IMR-90 (cell line): ENCODE measurements at regions not wholly inside any gene's neighbourhood (a gene's known extent, or its start where the extent isn't known, plus 50 kb on each side); places are given as distances from the start of the nearest gene placed in this dataset.

Source experiments
- ATAC-seq: fragments of 200-7000 bp; cut with Tn5 transposase; 2 replicates; pipeline ENCODE4 v1.9.1; 2020; ENCODE audit warnings: low read depth, mild to moderate bottlenecking, moderate library complexity
- BruUV-seq: library from RNA; stranded (reverse); fragments of 400-500 nt; replicated peaks from 2 replicates; lab custom pipeline; 2021; lab: Mats Ljungman, UMichigan
- CTCF ChIA-PET: fragments of 300-600 bp; formaldehyde crosslinking; extraction: SDS; loops from one replicate; lab custom pipeline; 2021; ENCODE audit warnings: antibody characterized with exemption; lab: Yijun Ruan, JAX
- POLR2A ChIA-PET: fragments of 300-600 bp; sonication (Branson Sonifier 250); formaldehyde crosslinking; loops from one replicate; lab custom pipeline; 2022; ENCODE audit warnings: antibody characterized with exemption; ENCODE audit not compliant: unreplicated experiment; lab: Charles Lee
- DNase-seq: peaks from one replicate; pipeline ENCODE4 v3.0.0; 2013
- H2AFZ ChIP-seq: replicated peaks from 2 replicates; pipeline ENCODE3; 2013; ENCODE audit warnings: low read length, mild to moderate bottlenecking; ENCODE audit not compliant: poor library complexity
- H2AK5ac ChIP-seq: 2 replicates; pipeline ENCODE4 v1.6.1; 2013; ENCODE audit warnings: low read depth, low read length, inconsistent platforms
- H2AK9ac ChIP-seq: replicated peaks from 2 replicates; pipeline ENCODE3; 2013; ENCODE audit warnings: mild to moderate bottlenecking, low read depth, low read length, moderate library complexity; ENCODE audit not compliant: poor library complexity
- H2BK120ac ChIP-seq: 2 replicates; pipeline ENCODE4 v1.6.1; 2013; ENCODE audit warnings: low read depth, low read length, inconsistent platforms
- H2BK15ac ChIP-seq: 3 replicates; pipeline ENCODE4 v1.6.1; 2013; ENCODE audit warnings: low read depth, low read length, inconsistent platforms
- H2BK20ac ChIP-seq: 2 replicates; pipeline ENCODE4 v1.6.1; 2013; ENCODE audit warnings: low read depth, mild to moderate bottlenecking, inconsistent platforms, low read length, moderate library complexity
- H2BK5ac ChIP-seq: 2 replicates; pipeline ENCODE4 v1.6.1; 2013; ENCODE audit warnings: mild to moderate bottlenecking, low read depth, low read length, inconsistent platforms; ENCODE audit not compliant: poor library complexity, severe bottlenecking
- H3K14ac ChIP-seq: replicated peaks from 2 replicates; pipeline ENCODE4 v1.6.1; 2013; ENCODE audit warnings: low read depth, low read length, inconsistent platforms
- H3K18ac ChIP-seq: 2 replicates; pipeline ENCODE4 v1.6.1; 2013; ENCODE audit warnings: low read depth, low read length, control low read depth
- H3K23ac ChIP-seq: 2 replicates; pipeline ENCODE4 v1.6.1; 2013; ENCODE audit warnings: low read depth, low read length, inconsistent platforms
- H3K27ac ChIP-seq: 2 replicates; pipeline ENCODE4 v1.5.1; 2013; ENCODE audit warnings: mild to moderate bottlenecking, control low read depth, low read length; ENCODE audit not compliant: insufficient read depth
- H3K27me3 ChIP-seq: 2 replicates; pipeline ENCODE4 v1.6.1; 2013; ENCODE audit warnings: low read length; ENCODE audit not compliant: control insufficient read depth, insufficient read depth
- H3K36me3 ChIP-seq: 2 replicates; pipeline ENCODE4 v1.6.1; 2013; ENCODE audit warnings: low read length, mixed read lengths; ENCODE audit not compliant: control insufficient read depth, insufficient read depth
- H3K4ac ChIP-seq: 2 replicates; pipeline ENCODE4 v1.6.1; 2013; ENCODE audit warnings: low read depth, low read length, inconsistent platforms
- H3K4me1 ChIP-seq: 2 replicates; pipeline ENCODE4 v1.6.1; 2013; ENCODE audit warnings: low read length, mixed read lengths; ENCODE audit not compliant: control insufficient read depth, insufficient read depth
- H3K4me2 ChIP-seq: 2 replicates; pipeline ENCODE4 v1.6.1; 2013; ENCODE audit warnings: low read depth, mild to moderate bottlenecking, control low read depth, low read length, moderate library complexity
- H3K4me3 ChIP-seq: 2 replicates; pipeline ENCODE4 v1.5.1; 2013; ENCODE audit warnings: low read depth, mild to moderate bottlenecking, control low read depth, low read length, moderate library complexity; ENCODE audit not compliant: insufficient read depth
- H3K56ac ChIP-seq: 2 replicates; pipeline ENCODE4 v1.6.1; 2013; ENCODE audit warnings: low read length, inconsistent platforms; ENCODE audit not compliant: insufficient read depth; ENCODE audit errors: extremely low read depth
- H3K79me1 ChIP-seq, 2 experiments: 2 replicates each; pipeline ENCODE4 v1.6.1; 2013; ENCODE audit warnings: low read length in 2 of 2, inconsistent platforms in 1 of 2, low read depth in 1 of 2
- H3K9ac ChIP-seq: 2 replicates; pipeline ENCODE4 v1.6.1; 2013; ENCODE audit warnings: low read depth, low read length, control low read depth
- H3K9me1 ChIP-seq: 2 replicates; pipeline ENCODE4 v1.6.1; 2013; ENCODE audit warnings: low read length, inconsistent platforms; ENCODE audit not compliant: insufficient read depth
- H3K9me3 ChIP-seq: 2 replicates; pipeline ENCODE4 v1.6.1; 2013; ENCODE audit warnings: low read length; ENCODE audit not compliant: control insufficient read depth, insufficient read depth
- H4K20me1 ChIP-seq: 2 replicates; pipeline ENCODE4 v1.6.1; 2013; ENCODE audit warnings: low read length, inconsistent platforms; ENCODE audit not compliant: insufficient read depth
- H4K5ac ChIP-seq: 2 replicates; pipeline ENCODE4 v1.6.1; 2013; ENCODE audit warnings: mild to moderate bottlenecking, low read depth, low read length, control low read depth
- H4K8ac ChIP-seq, 2 experiments: 2 replicates each; pipeline ENCODE4 v1.6.1; 2013; ENCODE audit warnings: low read depth in 2 of 2, low read length in 2 of 2, control low read depth in 1 of 2, inconsistent platforms in 1 of 2
- H4K91ac ChIP-seq: 2 replicates; pipeline ENCODE4 v1.6.1; 2013; ENCODE audit warnings: low read depth, low read length, inconsistent platforms; ENCODE audit not compliant: insufficient read depth
- BHLHE40 ChIP-seq: fragments of 150-350 bp; IDR thresholded peaks from 2 replicates; pipeline ENCODE4 v1.6.1; 2016; ENCODE audit warnings: mild to moderate bottlenecking, low read depth, low read length
- CEBPB ChIP-seq: IDR thresholded peaks from 2 replicates; pipeline ENCODE4 v1.6.1; 2012; ENCODE audit warnings: low read depth, low read length, improper control_type of control experiment
- CHD1 ChIP-seq: IDR thresholded peaks from 2 replicates; pipeline ENCODE4 v1.6.1; 2012; ENCODE audit warnings: low read depth, low read length, improper control_type of control experiment
- CTCF ChIP-seq: conservative IDR thresholded peaks from 2 replicates; pipeline ENCODE4 v1.5.1; 2012; ENCODE audit warnings: mild to moderate bottlenecking, low read depth, low read length, improper control_type of control experiment
- MAZ ChIP-seq: IDR thresholded peaks from 2 replicates; pipeline ENCODE4 v1.6.1; 2012; ENCODE audit warnings: low read depth, mild to moderate bottlenecking, low read length, improper control_type of control experiment, moderate library complexity, borderline replicate concordance
- MXI1 ChIP-seq: IDR thresholded peaks from 2 replicates; pipeline ENCODE4 v1.6.1; 2012; ENCODE audit warnings: low read depth, mild to moderate bottlenecking, low read length, moderate library complexity, borderline replicate concordance
- POLR2A ChIP-seq: IDR thresholded peaks from 2 replicates; pipeline ENCODE4 v1.6.1; 2012; ENCODE audit warnings: mild to moderate bottlenecking, low read depth, low read length
- RAD21 ChIP-seq: IDR thresholded peaks from 2 replicates; pipeline ENCODE4 v1.6.1; 2012; ENCODE audit warnings: low read length, improper control_type of control experiment
- RCOR1 ChIP-seq: IDR thresholded peaks from 2 replicates; pipeline ENCODE4 v1.6.1; 2012; ENCODE audit warnings: mild to moderate bottlenecking, low read length, improper control_type of control experiment; ENCODE audit not compliant: insufficient replicate concordance
- RFX5 ChIP-seq: IDR thresholded peaks from 2 replicates; pipeline ENCODE4 v1.8.0; 2012; ENCODE audit warnings: low read depth, mild to moderate bottlenecking, low read length, moderate library complexity
- SMC3 ChIP-seq: fragments of 150-350 bp; IDR thresholded peaks from 2 replicates; pipeline ENCODE4 v1.6.1; 2016; ENCODE audit warnings: low read depth, mild to moderate bottlenecking, antibody characterized with exemption, low read length, moderate library complexity
- WGBS, 2 experiments: methylation state at CpG; one replicate each; pipeline versions ENCODE4 v1.1.5 to v1.1.7; 2013; ENCODE audit warnings: missing lambda C conversion rate in 2 of 2; ENCODE audit not compliant: insufficient read length in 1 of 2; ENCODE audit errors: extremely low coverage in 2 of 2; 5-methylcytosine and 5-hydroxymethylcytosine counted together
- dilution Hi-C: fragments of 300-500 bp; cut with HindIII; formaldehyde crosslinking; loops from one replicate; pipeline ENCODE4 v1.14.3; 2018; ENCODE audit warnings: low sequenced_read_pairs; ENCODE audit not compliant: unreplicated experiment
- in situ Hi-C: fragments of 300-500 bp; cut with MboI; formaldehyde crosslinking; loops from 3 replicates; pipeline ENCODE4 v1.14.3; 2019; ENCODE audit warnings: low sequenced_read_pairs, inconsistent platforms, mixed read lengths
- intact Hi-C: fragments of 100-400 bp; cut with micrococcal nuclease; formaldehyde crosslinking; loops from 2 replicates; pipeline ENCODE4 v1.10.0; 2022
- TF ChIP-seq, protein P1 (sequence below): fragments of 150-350 bp; IDR thresholded peaks from 2 replicates; pipeline ENCODE4 v1.6.1; 2016; ENCODE audit warnings: low read depth, mild to moderate bottlenecking, low read length, moderate library complexity, borderline replicate concordance

GRCh38 chr3:176919836-176920765, 277.2 kb downstream of the TBL1XR1 start (continued):
- TF ChIP-seq, protein P1, sequence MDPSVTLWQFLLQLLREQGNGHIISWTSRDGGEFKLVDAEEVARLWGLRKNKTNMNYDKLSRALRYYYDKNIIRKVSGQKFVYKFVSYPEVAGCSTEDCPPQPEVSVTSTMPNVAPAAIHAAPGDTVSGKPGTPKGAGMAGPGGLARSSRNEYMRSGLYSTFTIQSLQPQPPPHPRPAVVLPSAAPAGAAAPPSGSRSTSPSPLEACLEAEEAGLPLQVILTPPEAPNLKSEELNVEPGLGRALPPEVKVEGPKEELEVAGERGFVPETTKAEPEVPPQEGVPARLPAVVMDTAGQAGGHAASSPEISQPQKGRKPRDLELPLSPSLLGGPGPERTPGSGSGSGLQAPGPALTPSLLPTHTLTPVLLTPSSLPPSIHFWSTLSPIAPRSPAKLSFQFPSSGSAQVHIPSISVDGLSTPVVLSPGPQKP = no peak

GRCh38 chr3:176916777-176917176, 280.5 kb downstream of the TBL1XR1 start:
- WGBS, 2 experiments = 80% methylated on average over 1 of the region's 3 CpGs; no CpG with 5 or more reads in 1 of the 2 experiments
- no TSS peak for BruUV-seq
- peaks cover 4% of the 10 kb centered on the region for H3K4me1 ChIP-seq
- no peak overlapping the region for H2AK9ac ChIP-seq
- H2BK5ac ChIP-seq = no peak overlapping the region
- H3K14ac ChIP-seq = no peak overlapping the region
- no peak overlapping the region for H2BK120ac ChIP-seq
- no peaks in the 10 kb centered on the region for H3K79me1 ChIP-seq
- H4K91ac ChIP-seq = no peak overlapping the region
- H3K27ac ChIP-seq = no peak overlapping the region
- H3K27me3 ChIP-seq = no peaks in the 10 kb centered on the region
- H3K4me2 ChIP-seq = no peak overlapping the region
- no peak overlapping the region for H2AK5ac ChIP-seq
- H3K4ac ChIP-seq = no peak overlapping the region
- intact Hi-C loops = no loop called here
- 0 out of 2 replicates have a peak, but pooled peaks cover 3% of the 10 kb centered on the region for H3K9me1 ChIP-seq
- dilution Hi-C loops = no loop called here
- POLR2A ChIA-PET = no interaction called here
- H2BK20ac ChIP-seq = no peak overlapping the region
- H3K9ac ChIP-seq = no peak overlapping the region
- ATAC-seq (no peak), DNase-seq (no peak)
- no peaks in the 10 kb centered on the region for H4K20me1 ChIP-seq
- H3K23ac ChIP-seq = no peak overlapping the region
- H3K4me3 ChIP-seq = no peak overlapping the region
- H2BK15ac ChIP-seq = no peak overlapping the region
- H4K5ac ChIP-seq = no peak overlapping the region
- no peak overlapping the region for H3K18ac ChIP-seq
- no peaks in the 10 kb centered on the region for H3K9me3 ChIP-seq
- no peaks in the 10 kb centered on the region for H3K36me3 ChIP-seq
- H4K8ac ChIP-seq = no peak overlapping the region
- H3K56ac ChIP-seq = no peak overlapping the region
- no peak overlapping the region for H2AFZ ChIP-seq
- in situ Hi-C loops = no loop called here
- CTCF ChIA-PET = interaction anchor here (0.6 kb wide), 1 partner anchor 1515 kb away, joined by 3 read pairs; no protein-coding TSS in a partner anchor
- TF ChIP-seq, protein P1 = no peak
- TF ChIP-seq RAD21 (no peak), POLR2A (no peak), MXI1 (no peak), CTCF (no peak), RFX5 (no peak), SMC3 (no peak), CEBPB (no peak), RCOR1 (no peak), BHLHE40 (no peak), CHD1 (no peak), MAZ (no peak)
